Activated T-cell treated with anti-CD3 and anti-CD28 coated beads for 48 hours (primary cell): ENCODE measurements at regions not wholly inside any gene's neighbourhood (a gene's known extent, or its start where the extent isn't known, plus 50 kb on each side); places are given as distances from the start of the nearest gene placed in this dataset.

Experiments
- DNase-seq: peaks from one replicate; pipeline ENCODE4 v3.0.0-alpha.2; 2020; ENCODE audit warnings: low read depth

DNA sequence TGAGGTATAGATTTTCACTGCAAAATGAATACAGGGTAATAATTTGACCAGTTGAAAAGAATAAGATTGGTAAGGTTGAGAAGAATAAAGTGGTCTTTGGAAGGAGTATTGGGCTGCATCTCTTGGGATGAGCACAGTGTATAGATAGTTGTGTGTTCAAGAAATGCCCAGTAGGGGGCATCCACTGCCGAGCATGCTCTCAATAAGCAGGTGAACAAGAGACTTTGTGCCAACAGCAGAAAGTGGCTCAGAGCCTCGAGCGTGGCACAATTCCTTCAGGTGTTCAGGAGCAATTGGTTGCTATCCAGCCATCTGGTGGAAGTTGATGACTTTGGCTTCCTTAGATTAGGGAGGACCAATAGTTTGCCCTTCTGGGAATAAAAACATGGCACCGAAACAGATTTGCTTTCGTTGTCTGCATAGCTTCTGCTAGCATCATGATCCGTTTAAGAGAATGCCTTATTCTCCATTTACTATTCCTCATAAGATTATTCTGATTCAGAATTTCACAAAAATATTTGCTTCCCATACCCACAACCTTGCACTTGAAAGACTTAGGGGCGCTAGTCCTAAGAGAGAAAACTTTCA lies 258.1 kb upstream of the NEIL3 start:
- no peak for DNase-seq

- DNase-seq = no peak
Observed at GRCh38 chr4:177052211-177052934, 257.3 kb upstream of the NEIL3 start.

GRCh38 chr4:177057186-177057585 lies 252.5 kb upstream of the NEIL3 start:
- DNase-seq = no peak

GRCh38 chr4:177064116-177064515 lies 245.6 kb upstream of the NEIL3 start:
- no peak for DNase-seq

GRCh38 chr4:177064729-177065394 lies 244.8 kb upstream of the NEIL3 start:
- no peak for DNase-seq

DNA sequence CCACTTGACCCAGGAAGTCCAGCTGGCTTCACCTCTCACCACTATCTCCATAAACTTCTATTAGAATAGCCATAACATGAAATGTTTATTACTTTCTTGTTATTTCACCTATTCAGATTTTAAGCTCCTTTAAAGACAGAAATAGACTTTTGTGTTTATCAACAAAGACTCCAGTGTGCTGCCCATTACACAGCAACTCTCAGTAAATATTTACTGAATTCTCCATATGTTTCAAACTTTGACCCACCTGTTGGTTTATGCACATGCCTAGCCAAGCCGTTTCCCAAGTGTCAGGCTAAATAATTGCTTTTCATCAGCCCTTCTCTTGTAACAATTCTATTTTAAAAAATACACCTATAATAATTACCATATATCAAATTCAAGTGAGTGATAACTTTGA lies 242.9 kb upstream of the NEIL3 start:
- no peak for DNase-seq

DNA sequence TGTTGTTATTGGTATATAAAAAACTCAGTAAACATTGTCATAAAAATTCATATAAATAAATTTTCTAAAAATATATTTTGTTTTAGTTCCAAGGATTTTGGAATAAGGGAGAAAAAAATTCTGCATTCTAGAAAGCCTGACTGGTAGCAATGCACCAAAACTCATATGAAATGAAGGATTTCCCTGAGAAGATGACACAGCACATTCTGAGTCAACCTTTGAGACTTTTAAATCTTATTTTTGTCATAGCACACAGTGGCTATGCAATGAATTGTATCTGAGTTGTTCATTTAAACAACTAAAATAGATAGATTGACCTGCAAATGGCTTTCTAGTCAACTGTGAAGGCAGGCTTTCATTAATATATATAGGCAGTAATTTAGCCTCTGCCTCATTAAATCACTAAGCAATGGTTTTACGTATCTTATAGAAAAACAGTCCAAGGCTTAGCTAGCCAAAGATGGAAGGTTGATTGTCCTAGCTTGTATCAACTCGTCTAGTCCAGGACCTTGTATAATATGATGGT lies 239.1 kb upstream of the NEIL3 start:
- DNase-seq = no peak

DNA sequence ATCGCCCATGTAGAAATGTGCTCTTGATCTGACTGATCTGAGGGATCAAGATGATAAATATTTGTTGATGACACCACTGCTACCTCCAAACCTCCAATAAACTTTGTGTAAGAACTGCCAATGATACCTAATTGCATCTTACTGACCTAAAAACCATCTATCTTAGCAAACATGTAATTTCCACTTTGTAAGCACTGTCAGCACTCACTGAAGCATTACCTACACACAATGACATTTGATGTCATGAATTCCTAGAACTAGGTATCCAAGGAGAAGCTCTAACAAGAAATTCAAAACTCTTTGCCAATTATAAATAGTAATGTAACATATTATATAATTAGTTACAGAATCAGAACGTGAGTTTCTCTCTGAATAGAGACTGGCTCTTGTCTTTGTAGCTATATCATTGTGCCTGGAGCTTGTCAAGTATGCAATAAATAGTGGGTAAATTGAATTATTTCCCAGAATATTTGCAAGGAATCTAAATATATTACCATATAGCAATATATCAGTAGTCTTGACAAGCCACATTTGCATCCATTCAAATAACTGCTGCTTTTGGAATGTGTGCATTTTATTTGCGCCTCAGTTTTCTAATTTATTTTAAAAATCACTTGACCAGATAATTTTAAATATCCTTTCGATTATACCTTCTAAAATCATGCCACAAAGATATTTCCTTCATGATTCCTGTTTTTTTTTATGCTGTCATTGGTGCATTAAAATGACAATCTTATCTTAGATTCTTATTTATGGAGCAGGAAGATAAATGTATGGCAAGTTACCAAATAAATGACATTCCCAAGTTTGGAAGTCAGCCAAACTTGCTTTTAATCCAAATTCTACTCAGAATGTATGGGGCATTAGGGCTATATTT lies 232.3 kb upstream of the NEIL3 start:
- no peak for DNase-seq

DNA sequence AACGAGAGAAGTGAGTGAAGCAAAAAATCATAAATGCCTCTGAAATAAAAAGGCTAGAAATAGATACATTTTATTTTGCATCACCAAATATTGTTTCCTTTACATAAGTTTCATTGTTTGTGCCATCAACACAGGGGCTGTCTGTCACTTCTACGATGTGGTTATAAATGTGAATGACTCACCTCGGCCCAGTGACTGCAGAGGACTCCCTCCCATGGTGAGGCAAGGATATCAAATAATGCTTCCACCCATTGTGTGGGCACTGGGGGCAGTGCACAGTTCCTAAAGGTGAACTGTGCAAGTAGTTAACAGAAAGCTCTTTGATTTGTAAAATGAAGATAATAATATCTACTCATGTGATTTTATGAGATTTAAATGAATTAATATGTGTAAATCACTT lies 230.3 kb upstream of the NEIL3 start:
- no peak for DNase-seq

- no peak for DNase-seq
Observed at GRCh38 chr4:177080388-177080787, 229.3 kb upstream of the NEIL3 start.

GRCh38 chr4:177087060-177087459 lies 222.6 kb upstream of the NEIL3 start:
- DNase-seq = no peak

GRCh38 chr4:177087499-177087898 lies 222.2 kb upstream of the NEIL3 start:
- no peak for DNase-seq

DNA sequence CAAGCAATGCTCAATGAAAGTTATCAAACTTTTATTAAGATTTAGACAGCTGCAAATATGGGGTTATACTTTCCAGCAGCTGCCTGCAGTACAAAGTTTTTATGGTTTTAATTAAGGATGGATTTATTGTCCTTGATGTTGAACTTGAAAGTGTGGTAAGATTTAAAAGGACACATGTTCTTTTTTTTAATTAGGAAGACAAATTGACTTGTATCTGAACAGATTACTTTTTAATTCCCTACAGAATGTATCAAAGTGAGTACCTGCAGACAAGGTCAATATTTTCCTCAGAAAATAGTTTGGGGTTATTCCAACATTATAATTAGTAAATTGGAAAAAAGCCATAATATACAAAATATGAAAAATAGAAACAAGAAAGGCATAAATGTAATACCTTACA lies 218.2 kb upstream of the NEIL3 start:
- DNase-seq = no peak

DNA sequence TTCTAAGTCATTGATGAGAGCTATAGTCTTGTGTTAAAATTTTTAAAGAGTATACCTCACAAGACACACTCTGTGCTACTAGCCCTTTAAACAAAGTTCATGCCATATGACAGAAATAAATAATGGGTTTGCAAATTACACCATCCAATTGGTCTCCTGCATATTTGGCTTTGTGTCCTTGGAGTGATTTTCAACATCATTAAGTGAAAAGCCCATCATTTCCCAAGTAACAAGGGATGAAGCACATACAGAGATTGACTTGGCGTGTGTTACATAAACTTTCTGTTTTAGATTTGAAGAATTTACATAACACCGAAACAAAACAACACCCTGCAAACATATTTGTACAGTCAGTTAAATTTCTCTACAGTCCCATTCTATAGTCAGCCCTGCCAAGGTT lies 216.9 kb upstream of the NEIL3 start:
- no peak for DNase-seq

DNA sequence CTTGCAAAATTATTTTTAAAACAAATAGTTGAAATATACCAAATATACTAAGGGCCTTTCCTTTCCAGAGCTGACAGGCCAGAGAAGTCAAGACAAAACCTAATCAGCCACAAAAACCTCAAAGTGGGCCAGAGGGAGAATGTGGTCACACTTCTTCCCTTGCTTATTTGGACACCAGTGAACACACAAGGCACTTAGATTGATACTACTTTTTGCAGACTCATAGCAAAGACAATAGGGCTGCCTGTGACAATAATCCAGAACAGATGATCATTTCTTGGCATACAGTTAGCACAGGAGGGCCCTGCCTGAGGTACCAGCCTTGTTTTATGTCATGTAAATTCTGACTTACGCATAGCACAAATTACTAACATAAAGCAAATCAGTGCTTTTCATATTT lies 215.7 kb upstream of the NEIL3 start:
- no peak for DNase-seq

- DNase-seq = no peak
Observed at GRCh38 chr4:177097291-177097690, 212.4 kb upstream of the NEIL3 start.

DNA sequence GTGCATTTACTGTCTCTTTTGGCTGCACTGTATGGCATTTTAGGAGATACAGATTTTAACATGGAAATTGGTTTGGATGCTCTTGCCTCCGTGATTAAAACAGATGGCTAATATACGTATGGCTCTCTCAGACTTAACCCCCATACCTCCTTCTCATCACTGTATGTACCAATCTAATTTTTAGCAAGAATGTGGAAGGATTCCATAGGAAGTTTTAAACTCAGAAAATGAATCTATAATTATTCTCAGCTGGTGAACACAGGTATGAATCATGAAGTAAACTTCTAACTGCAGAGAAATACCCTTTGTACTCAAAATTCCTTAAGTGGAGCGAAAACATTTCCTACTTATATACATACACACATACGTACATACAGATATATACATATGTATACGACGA lies 210.5 kb upstream of the NEIL3 start:
- DNase-seq = no peak

GRCh38 chr4:177100307-177100706 lies 209.4 kb upstream of the NEIL3 start:
- no peak for DNase-seq

GRCh38 chr4:177103619-177104018 lies 206.1 kb upstream of the NEIL3 start:
- no peak for DNase-seq

- no peak for DNase-seq
Observed at GRCh38 chr4:177105536-177105935, 204.1 kb upstream of the NEIL3 start.

DNA sequence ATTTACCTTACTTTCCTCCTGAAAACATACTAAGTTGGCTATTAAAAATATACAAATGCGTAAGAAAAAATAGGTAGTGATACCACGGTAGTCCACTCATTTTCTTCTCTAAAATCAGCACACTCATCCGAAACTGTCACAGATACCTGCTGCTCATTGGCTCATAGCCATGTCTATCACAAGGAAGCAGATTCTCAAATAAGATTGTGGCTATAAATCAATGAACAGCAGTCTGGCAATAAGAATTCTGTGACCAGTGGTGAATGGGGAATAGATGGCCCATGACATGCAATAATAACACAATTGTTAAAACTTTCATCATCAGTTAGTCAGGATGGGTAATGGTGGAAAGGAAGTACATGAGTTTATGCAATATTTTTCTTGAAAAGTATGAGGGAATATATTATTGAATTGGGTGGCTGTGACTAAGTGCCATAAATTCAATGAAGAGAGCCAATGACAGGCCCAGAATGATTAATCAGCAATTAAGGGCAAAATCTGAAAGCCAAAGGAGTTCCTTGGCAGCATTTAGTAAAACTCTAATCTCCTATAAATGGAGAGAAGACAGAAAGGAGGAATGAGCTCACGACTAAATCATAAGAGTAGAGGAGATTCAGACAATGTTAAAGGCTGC lies 202.3 kb upstream of the NEIL3 start:
- no peak for DNase-seq

GRCh38 chr4:177108708-177109107 lies 201.0 kb upstream of the NEIL3 start:
- no peak for DNase-seq
